ENCODE measurements at regions not wholly inside any gene's neighbourhood (a gene's known extent, or its start where the extent isn't known, plus 50 kb on each side); places are given as distances from the start of the nearest gene placed in this dataset.

GRCh38 chr6:166068768-166069167 lies 98.9 kb downstream of the TBXT start:
- Histone ChIP-seq H3K9me2 (ENCODE audit: insufficient read depth, low read length) (no peaks in the 10 kb centered on the region), H2AFZ (ENCODE audit: low read depth, low read length) (no peak overlapping the region), H3K79me2 (replicated peaks; ENCODE audit: insufficient read depth, low read length) (no peaks in the 10 kb centered on the region), H3K27ac (ENCODE audit: low read length) (no peak overlapping the region), H3K4me3 (ENCODE audit: low read length) (no peak overlapping the region), H4K20me1 (ENCODE audit: insufficient read depth) (no peaks in the 10 kb centered on the region), H3K9me3 (ENCODE audit: low read length) (peaks cover 3% of the 10 kb centered on the region), H3K4me2 (ENCODE audit: low read length) (no peak overlapping the region), H3F3A (ENCODE audit: insufficient read depth, low read length, poor library complexity, severe bottlenecking) (no peaks in the 10 kb centered on the region), H3K36me3 (ENCODE audit: insufficient read depth, low read length) (no peaks in the 10 kb centered on the region), H3K9ac (ENCODE audit: low read length) (no peak overlapping the region), H3K27me3 (ENCODE audit: insufficient read depth, low read depth, low read length) (no peaks in the 10 kb centered on the region)
- TF ChIP-seq EP300 (conservative IDR thresholded peaks at IDR 0.05; ENCODE audit: poor library complexity, severe bottlenecking): no peak
- no peak for TF ChIP-seq MXI1 (conservative IDR thresholded peaks at IDR 0.05; ENCODE audit: poor library complexity, severe bottlenecking)
- no peak for TF ChIP-seq RAD21 (conservative IDR thresholded peaks at IDR 0.05)
- no peak for TF ChIP-seq TAF1 (IDR thresholded peaks at IDR 0.05; ENCODE audit: low read depth)
- no peak for TF ChIP-seq SMC3 (conservative IDR thresholded peaks at IDR 0.05; ENCODE audit: poor library complexity)
- TF ChIP-seq POLR2AphosphoS5 (IDR thresholded peaks at IDR 0.05): no peak
- TF ChIP-seq REST (IDR thresholded peaks at IDR 0.05; ENCODE audit: borderline replicate concordance): no peak
- TF ChIP-seq CTCF (IDR thresholded peaks at IDR 0.05; ENCODE audit: poor library complexity, severe bottlenecking): no peak

GRCh38 chr6:166058064-166058739 lies 109.4 kb downstream of the TBXT start:
- Histone ChIP-seq H4K20me1 (ENCODE audit: insufficient read depth) (no peaks in the 10 kb centered on the region), H3K27ac (ENCODE audit: low read length) (no peak overlapping the region), H3K36me3 (ENCODE audit: insufficient read depth, low read length) (no peaks in the 10 kb centered on the region), H2AFZ (ENCODE audit: low read depth, low read length) (no peak overlapping the region), H3F3A (ENCODE audit: insufficient read depth, low read length, poor library complexity, severe bottlenecking) (no peaks in the 10 kb centered on the region), H3K79me2 (replicated peaks; ENCODE audit: insufficient read depth, low read length) (no peaks in the 10 kb centered on the region), H3K4me3 (ENCODE audit: low read length) (no peak overlapping the region), H3K9me3 (ENCODE audit: low read length) (peaks cover 8% of the 10 kb centered on the region), H3K9me2 (ENCODE audit: insufficient read depth, low read length) (no peaks in the 10 kb centered on the region), H3K9ac (ENCODE audit: low read length) (no peak overlapping the region), H3K27me3 (ENCODE audit: insufficient read depth, low read depth, low read length) (no peaks in the 10 kb centered on the region), H3K4me2 (ENCODE audit: low read length) (no peak overlapping the region)
- TF ChIP-seq EZH2 (IDR thresholded peaks at IDR 0.05; ENCODE audit: borderline replicate concordance, insufficient read depth, low read length, poor library complexity, severe bottlenecking) (no peak), RAD21 (conservative IDR thresholded peaks at IDR 0.05) (no peak), POLR2AphosphoS5 (IDR thresholded peaks at IDR 0.05) (no peak), REST (IDR thresholded peaks at IDR 0.05; ENCODE audit: borderline replicate concordance) (no peak), TAF1 (IDR thresholded peaks at IDR 0.05; ENCODE audit: low read depth) (no peak), MXI1 (conservative IDR thresholded peaks at IDR 0.05; ENCODE audit: poor library complexity, severe bottlenecking) (no peak), EP300 (conservative IDR thresholded peaks at IDR 0.05; ENCODE audit: poor library complexity, severe bottlenecking) (no peak), SMC3 (conservative IDR thresholded peaks at IDR 0.05; ENCODE audit: poor library complexity) (no peak), CTCF (IDR thresholded peaks at IDR 0.05; ENCODE audit: poor library complexity, severe bottlenecking) (no peak)

All from neural cell (in vitro differentiated cells).